NCI-H345 (cell line): ENCODE measurements at regions not wholly inside any gene's neighbourhood (a gene's known extent, or its start where the extent isn't known, plus 50 kb on each side); places are given as distances from the start of the nearest gene placed in this dataset.
"Not testable (repeated sequence)": the region's sequence is repeated elsewhere in the genome, so short reads cannot be mapped to it uniquely, and the experiment has no call there.

ENCODE experiments used
- DNase-seq: peaks from one replicate; lab custom pipeline; 2025; lab: John Stamatoyannopoulos, UW

GRCh38 chr11:39462506-39462905, 1996.9 kb downstream of the LRRC4C start:
- no peak for DNase-seq

- DNase-seq: no peak
Measured at GRCh38 chr11:39461066-39461465, 1998.4 kb downstream of the LRRC4C start.

- no peak for DNase-seq
Measured at GRCh38 chr11:39459606-39460005, 1999.8 kb downstream of the LRRC4C start.

- no peak for DNase-seq
Measured at GRCh38 chr11:39458481-39458880, 2001.0 kb downstream of the LRRC4C start.

- DNase-seq: no peak
Measured at GRCh38 chr11:39443424-39444022, 2015.9 kb downstream of the LRRC4C start.

GRCh38 chr11:39442177-39442576, 2017.3 kb downstream of the LRRC4C start:
- DNase-seq: no peak

- no peak for DNase-seq
Measured at GRCh38 chr11:39435641-39436040, 2023.8 kb downstream of the LRRC4C start.

- no peak for DNase-seq
Measured at GRCh38 chr11:39434466-39434865, 2025.0 kb downstream of the LRRC4C start.

- no peak for DNase-seq
Measured at GRCh38 chr11:39432929-39433328, 2026.5 kb downstream of the LRRC4C start.

GRCh38 chr11:39425226-39425625, 2034.2 kb downstream of the LRRC4C start:
- no peak for DNase-seq

GRCh38 chr11:39412117-39412516, 2047.3 kb downstream of the LRRC4C start:
- no peak for DNase-seq

GRCh38 chr11:39385911-39386310, 2073.5 kb downstream of the LRRC4C start:
- no peak for DNase-seq

GRCh38 chr11:39374963-39375698, 2084.3 kb downstream of the LRRC4C start:
- DNase-seq: peak; percentile 48

- DNase-seq: no peak
Measured at GRCh38 chr11:39367534-39367933, 2091.9 kb downstream of the LRRC4C start.

- DNase-seq: peak; percentile 0
Measured at GRCh38 chr11:39365809-39366436, 2093.5 kb downstream of the LRRC4C start.

GRCh38 chr11:39363571-39363970, 2095.9 kb downstream of the LRRC4C start:
- no peak for DNase-seq

- DNase-seq: no peak
Measured at GRCh38 chr11:39361557-39361956, 2097.9 kb downstream of the LRRC4C start.

- peak; percentile 68 for DNase-seq
Measured at GRCh38 chr11:39345834-39346442, 2113.5 kb downstream of the LRRC4C start.

- no peak for DNase-seq
Measured at GRCh38 chr11:39341461-39341860, 2118.0 kb downstream of the LRRC4C start.

- DNase-seq: not testable (repeated sequence)
Measured at GRCh38 chr11:39333006-39333405, 2126.4 kb downstream of the LRRC4C start.

GRCh38 chr11:39327302-39327701, 2132.2 kb downstream of the LRRC4C start:
- DNase-seq: no peak

GRCh38 chr11:39311888-39312287, 2147.6 kb downstream of the LRRC4C start:
- DNase-seq: not testable (repeated sequence)

GRCh38 chr11:39304586-39304985, 2154.9 kb downstream of the LRRC4C start:
- DNase-seq: no peak
